ENCODE measurements at regions not wholly inside any gene's neighbourhood (a gene's known extent, or its start where the extent isn't known, plus 50 kb on each side); places are given as distances from the start of the nearest gene placed in this dataset.

DNA sequence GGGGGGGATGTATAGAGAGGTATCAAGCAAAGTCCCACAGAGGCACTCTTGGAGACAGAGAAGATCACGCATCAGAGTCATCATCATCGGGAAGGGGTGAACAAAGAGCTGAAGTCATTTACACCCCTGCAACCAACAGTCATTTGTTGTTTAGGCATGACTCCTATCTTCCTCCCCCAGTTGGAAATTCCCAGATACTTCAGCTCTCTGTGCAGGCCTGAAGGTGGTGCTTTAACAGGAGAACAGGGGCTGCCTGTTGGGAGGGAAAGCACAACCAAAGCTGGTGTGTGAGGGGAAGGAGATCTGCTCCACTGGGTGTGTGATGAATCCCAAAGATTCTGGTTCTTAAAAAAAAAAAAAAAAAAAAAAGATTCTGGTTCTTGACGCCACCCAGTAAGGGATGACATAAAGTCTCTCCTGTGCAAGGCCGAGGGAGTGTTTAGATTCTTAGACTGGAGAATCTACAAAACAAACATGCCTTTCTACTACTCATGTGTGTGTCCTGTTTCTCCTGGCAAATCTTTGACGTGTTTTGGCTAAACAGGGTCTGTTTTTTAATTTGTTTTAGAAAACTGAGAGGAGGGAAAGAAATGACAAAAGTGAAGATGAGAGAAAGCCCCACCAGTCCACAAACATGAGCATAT, 121.0 kb upstream of the ARHGAP5 start:
- no peak for DNase-seq (ENCODE audit: extremely low read depth, low read depth)
- TF ChIP-seq, protein P1, sequence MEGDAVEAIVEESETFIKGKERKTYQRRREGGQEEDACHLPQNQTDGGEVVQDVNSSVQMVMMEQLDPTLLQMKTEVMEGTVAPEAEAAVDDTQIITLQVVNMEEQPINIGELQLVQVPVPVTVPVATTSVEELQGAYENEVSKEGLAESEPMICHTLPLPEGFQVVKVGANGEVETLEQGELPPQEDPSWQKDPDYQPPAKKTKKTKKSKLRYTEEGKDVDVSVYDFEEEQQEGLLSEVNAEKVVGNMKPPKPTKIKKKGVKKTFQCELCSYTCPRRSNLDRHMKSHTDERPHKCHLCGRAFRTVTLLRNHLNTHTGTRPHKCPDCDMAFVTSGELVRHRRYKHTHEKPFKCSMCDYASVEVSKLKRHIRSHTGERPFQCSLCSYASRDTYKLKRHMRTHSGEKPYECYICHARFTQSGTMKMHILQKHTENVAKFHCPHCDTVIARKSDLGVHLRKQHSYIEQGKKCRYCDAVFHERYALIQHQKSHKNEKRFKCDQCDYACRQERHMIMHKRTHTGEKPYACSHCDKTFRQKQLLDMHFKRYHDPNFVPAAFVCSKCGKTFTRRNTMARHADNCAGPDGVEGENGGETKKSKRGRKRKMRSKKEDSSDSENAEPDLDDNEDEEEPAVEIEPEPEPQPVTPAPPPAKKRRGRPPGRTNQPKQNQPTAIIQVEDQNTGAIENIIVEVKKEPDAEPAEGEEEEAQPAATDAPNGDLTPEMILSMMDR (IDR thresholded peaks at IDR 0.05; ENCODE audit: low read depth, low read length), result no peak

DNA sequence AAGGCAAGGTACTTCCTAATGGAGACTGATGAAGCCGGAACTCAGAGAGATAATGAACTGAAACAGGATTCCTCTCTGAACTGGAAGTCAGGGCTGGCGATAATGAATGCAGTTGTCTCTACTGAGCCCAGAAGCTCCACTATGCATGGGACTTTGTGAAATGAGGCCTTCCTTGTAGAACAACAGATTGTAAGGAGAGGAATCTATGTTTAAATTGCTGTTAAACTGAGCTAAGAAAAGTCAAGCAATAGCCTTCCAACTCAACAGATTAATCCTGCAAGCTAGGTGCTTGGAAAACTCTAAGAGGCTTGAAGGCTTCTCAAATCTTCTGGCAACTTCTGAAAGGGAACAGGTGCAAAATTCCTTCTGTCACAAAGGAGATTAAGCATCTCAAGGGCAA, 119.5 kb upstream of the ARHGAP5 start:
- TF ChIP-seq, protein P1 (IDR thresholded peaks at IDR 0.05; ENCODE audit: low read depth, low read length), result no peak
- DNase-seq (ENCODE audit: extremely low read depth, low read depth), result no peak

DNA sequence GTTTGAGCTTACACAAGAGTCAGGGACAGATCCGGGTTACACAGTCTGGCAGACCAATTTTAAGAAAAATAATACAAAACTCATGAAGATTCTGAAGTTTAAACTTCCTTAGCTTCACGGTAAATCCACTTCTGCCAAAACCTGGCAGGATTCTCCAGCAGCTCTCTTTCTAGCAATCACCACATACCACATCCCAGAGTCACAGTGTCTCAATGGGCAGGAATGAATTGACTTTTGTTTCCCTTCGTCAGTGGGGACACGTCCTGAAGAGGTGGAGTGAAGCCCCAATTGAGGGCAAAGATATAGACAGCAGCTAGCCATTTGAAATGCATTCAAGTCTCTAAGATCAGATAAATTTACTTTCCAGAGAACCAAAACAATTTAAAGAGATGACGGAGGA, 117.1 kb upstream of the ARHGAP5 start:
- TF ChIP-seq, protein P1 (IDR thresholded peaks at IDR 0.05; ENCODE audit: low read depth, low read length), result no peak

DNA sequence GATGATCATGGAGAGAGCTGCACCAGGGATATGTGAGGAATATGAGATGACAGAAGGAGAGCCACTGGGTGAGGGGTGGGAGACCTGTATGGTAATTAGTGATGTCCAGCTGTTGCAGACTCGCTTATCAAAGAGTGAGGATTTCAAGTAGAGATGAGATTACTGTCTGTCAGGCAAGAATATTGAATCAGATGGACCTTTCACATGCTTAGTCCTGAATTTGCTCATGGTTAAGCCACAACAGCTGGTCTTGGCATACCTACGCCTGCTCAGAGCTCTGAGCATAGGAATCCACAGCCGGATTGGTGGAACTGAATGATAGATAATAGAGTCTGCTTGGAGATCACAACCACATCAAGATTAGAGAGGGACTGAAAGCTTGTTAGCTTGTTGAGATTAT, 115.2 kb upstream of the ARHGAP5 start:
- no peak for DNase-seq (ENCODE audit: extremely low read depth, low read depth)
- TF ChIP-seq, protein P1 (IDR thresholded peaks at IDR 0.05; ENCODE audit: low read depth, low read length), result no peak

More for the DNA sequence above, 117.1 kb upstream of the ARHGAP5 start:
- DNase-seq (ENCODE audit: extremely low read depth, low read depth), result no peak

DNA sequence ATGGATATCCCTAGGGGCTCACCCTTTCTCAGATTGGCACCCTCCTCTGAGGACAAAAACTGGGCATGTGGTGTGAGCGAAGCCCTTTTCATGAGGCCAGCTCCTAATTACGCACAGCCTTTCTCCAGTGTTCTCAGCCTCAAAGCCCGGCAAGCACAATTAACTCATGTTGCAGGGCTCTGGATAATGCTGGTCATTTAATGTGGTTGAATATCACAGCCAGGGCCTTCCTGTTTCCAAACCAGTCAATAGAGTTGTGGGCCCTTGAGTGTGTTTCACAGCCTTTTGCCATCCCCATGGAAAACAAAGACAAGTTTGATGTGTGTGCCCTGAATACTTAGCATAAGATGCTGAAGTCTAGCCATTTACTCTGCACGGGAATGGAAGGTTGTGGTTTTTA, 114.2 kb upstream of the ARHGAP5 start:
- TF ChIP-seq, protein P1 (IDR thresholded peaks at IDR 0.05; ENCODE audit: low read depth, low read length), result no peak
- DNase-seq (ENCODE audit: extremely low read depth, low read depth), result no peak

DNA sequence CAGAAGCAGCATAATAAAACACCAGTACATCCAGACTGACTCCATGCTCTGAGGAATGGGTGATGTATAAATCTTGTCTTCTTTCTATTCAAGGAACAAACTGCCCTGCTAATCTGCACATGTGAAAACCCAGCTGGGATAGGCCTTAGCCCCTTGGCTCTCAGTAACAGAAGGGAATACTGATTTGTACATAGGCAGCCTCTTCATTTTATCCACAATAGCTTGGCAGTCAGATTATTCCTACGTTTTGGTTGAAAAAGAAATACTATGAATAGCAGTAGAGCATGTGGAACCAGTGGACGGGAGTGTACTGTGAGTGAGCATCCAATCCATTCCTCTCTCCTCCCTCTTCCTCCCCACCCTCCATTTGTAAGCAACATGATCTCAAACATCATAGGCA, 113.5 kb upstream of the ARHGAP5 start:
- no peak for DNase-seq (ENCODE audit: extremely low read depth, low read depth)

DNA sequence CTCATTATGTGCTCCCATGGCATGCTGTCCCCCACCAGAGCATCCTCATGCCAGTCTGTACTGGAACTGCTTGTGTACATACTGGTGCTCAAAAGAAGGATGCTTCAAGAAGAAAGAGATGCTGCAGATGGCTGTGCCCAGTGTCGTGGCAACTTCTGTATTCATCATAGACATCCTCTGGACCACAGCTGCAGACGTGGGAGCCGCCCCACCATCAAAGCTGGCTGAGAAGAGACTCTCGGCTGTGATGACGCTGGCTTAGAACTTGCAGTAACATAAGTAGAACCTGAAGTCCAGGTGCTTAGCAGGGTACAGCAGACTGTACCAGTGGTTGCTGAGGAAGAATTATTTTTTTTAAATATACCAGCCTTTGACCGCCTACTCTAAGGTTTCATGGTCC, 112.6 kb upstream of the ARHGAP5 start:
- TF ChIP-seq, protein P1 (IDR thresholded peaks at IDR 0.05; ENCODE audit: low read depth, low read length), result no peak
- DNase-seq (ENCODE audit: extremely low read depth, low read depth), result no peak

More for the DNA sequence above, 113.5 kb upstream of the ARHGAP5 start:
- TF ChIP-seq, protein P1 (IDR thresholded peaks at IDR 0.05; ENCODE audit: low read depth, low read length), result no peak
